GM06990 (cell line): ENCODE measurements at regions not wholly inside any gene's neighbourhood (a gene's known extent, or its start where the extent isn't known, plus 50 kb on each side); places are given as distances from the start of the nearest gene placed in this dataset.

Experiments used
- DNase-seq: peaks from one replicate; pipeline ENCODE4 v3.0.0-alpha.2; 2011; ENCODE audit not compliant: insufficient read length; ENCODE audit errors: extremely low read depth
- H3K27me3 ChIP-seq: replicated peaks from 2 replicates; pipeline ENCODE4 v1.6.0; 2011; ENCODE audit warnings: low read length; ENCODE audit not compliant: control insufficient read depth, insufficient read depth
- H3K36me3 ChIP-seq: 2 replicates; pipeline ENCODE4 v1.5.1; 2011; ENCODE audit warnings: low read length; ENCODE audit not compliant: control insufficient read depth, insufficient read depth
- H3K4me3 ChIP-seq: replicated peaks from 2 replicates; pipeline ENCODE4 v1.5.1; 2011; ENCODE audit warnings: low read depth, mild to moderate bottlenecking, control low read depth, low read length
- CTCF ChIP-seq: IDR thresholded peaks from 2 replicates; pipeline ENCODE4 v1.5.1; 2011; ENCODE audit warnings: low read length, control low read depth, mild to moderate bottlenecking, inconsistent platforms; ENCODE audit not compliant: insufficient read depth, poor library complexity, severe bottlenecking

GRCh38 chr5:44619875-44620610 is 188.7 kb upstream of the MRPS30 start:
- Histone ChIP-seq H3K27me3 (no peaks in the 10 kb centered on the region), H3K36me3 (no peaks in the 10 kb centered on the region), H3K4me3 (no peak overlapping the region)
- DNase-seq, result no peak
- no peak for TF ChIP-seq CTCF

- H3K4me3 ChIP-seq, result no peak overlapping the region
- no peaks in the 10 kb centered on the region for H3K36me3 ChIP-seq
- TF ChIP-seq CTCF, result no peak
- no peak for DNase-seq
- no peaks in the 10 kb centered on the region for H3K27me3 ChIP-seq
Measured at GRCh38 chr5:44614845-44615244, 193.9 kb upstream of the MRPS30 start.

- H3K27me3 ChIP-seq, result no peaks in the 10 kb centered on the region
- no peak overlapping the region for H3K4me3 ChIP-seq
- no peaks in the 10 kb centered on the region for H3K36me3 ChIP-seq
- TF ChIP-seq CTCF, result no peak
- no peak for DNase-seq
Measured at GRCh38 chr5:44613936-44614335, 194.8 kb upstream of the MRPS30 start.

GRCh38 chr5:44605926-44606325 is 202.8 kb upstream of the MRPS30 start:
- no peak for DNase-seq
- no peak overlapping the region for H3K4me3 ChIP-seq
- H3K36me3 ChIP-seq, result no peaks in the 10 kb centered on the region
- TF ChIP-seq CTCF, result no peak
- no peaks in the 10 kb centered on the region for H3K27me3 ChIP-seq

- H3K27me3 ChIP-seq, result no peaks in the 10 kb centered on the region
- H3K4me3 ChIP-seq, result no peak overlapping the region
- no peak for DNase-seq
- H3K36me3 ChIP-seq, result no peaks in the 10 kb centered on the region
- no peak for TF ChIP-seq CTCF
Measured at GRCh38 chr5:44603496-44604272, 205.1 kb upstream of the MRPS30 start.
